ENCODE measurements at regions not wholly inside any gene's neighbourhood (a gene's known extent, or its start where the extent isn't known, plus 50 kb on each side); places are given as distances from the start of the nearest gene placed in this dataset.

- intact Hi-C loops (cut with micrococcal nuclease): no loop called here
- BruUV-seq (replicated peaks): no TSS peak
- Mint-ChIP-seq H3K36me3 (ENCODE audit: insufficient read depth, unreplicated experiment) (no peaks in the 10 kb centered on the region), H3K9me3 (ENCODE audit: unreplicated experiment) (no peaks in the 10 kb centered on the region), H3K27ac (ENCODE audit: low read depth, unreplicated experiment) (no peak overlapping the region), H3K27me3 (ENCODE audit: insufficient read depth, unreplicated experiment) (no peaks in the 10 kb centered on the region), H3K4me3 (ENCODE audit: unreplicated experiment) (no peak overlapping the region), H3K4me1 (ENCODE audit: insufficient read depth, unreplicated experiment) (peaks cover 9% of the 10 kb centered on the region)
- no peak for DNase-seq (ENCODE audit: unreplicated experiment)
- CTCF ChIA-PET: no interaction called here
- no peak for TF ChIP-seq CTCF (IDR thresholded peaks at IDR 0.05; ENCODE audit: unreplicated experiment)
- POLR2A ChIA-PET: no interaction called here
Measured at GRCh38 chr2:122955776-122956175, 1069.3 kb upstream of the CNTNAP5 start.

- ChIA-PET POLR2A (interaction anchor here (0.6 to 1.7 kb wide), 6 partner anchors 14 to 1037 kb away, joined by 3 to 7 read pairs (median 4); no protein-coding TSS in a partner anchor), CTCF (interaction anchor here (0.6 to 1.5 kb wide), 11 partner anchors 74 to 1062 kb away, joined by 3 to 5 read pairs (median 3); no protein-coding TSS in a partner anchor)
- intact Hi-C loops (cut with micrococcal nuclease): loop anchor here (1.0 kb wide), 2 partner anchors 1032 to 1058 kb away; no protein-coding TSS in a partner anchor
- peak; percentile 94 for DNase-seq (ENCODE audit: unreplicated experiment)
- Mint-ChIP-seq H3K27me3 (ENCODE audit: insufficient read depth, unreplicated experiment) (no peaks in the 10 kb centered on the region), H3K36me3 (ENCODE audit: insufficient read depth, unreplicated experiment) (no peaks in the 10 kb centered on the region), H3K4me3 (ENCODE audit: unreplicated experiment) (peak overlapping the region; percentile 44), H3K4me1 (ENCODE audit: insufficient read depth, unreplicated experiment) (peaks cover 18% of the 10 kb centered on the region), H3K9me3 (ENCODE audit: unreplicated experiment) (no peaks in the 10 kb centered on the region), H3K27ac (ENCODE audit: low read depth, unreplicated experiment) (peak overlapping the region; percentile 59)
- peak; percentile 29 for TF ChIP-seq CTCF (IDR thresholded peaks at IDR 0.05; ENCODE audit: unreplicated experiment)
- no TSS peak for BruUV-seq (replicated peaks)
Measured at GRCh38 chr2:122960759-122961641, 1064.1 kb upstream of the CNTNAP5 start.

GRCh38 chr2:122966461-122966860 lies 1058.6 kb upstream of the CNTNAP5 start:
- Mint-ChIP-seq H3K36me3 (ENCODE audit: insufficient read depth, unreplicated experiment) (peaks cover 6% of the 10 kb centered on the region), H3K4me1 (ENCODE audit: insufficient read depth, unreplicated experiment) (peaks cover 2% of the 10 kb centered on the region), H3K9me3 (ENCODE audit: unreplicated experiment) (peaks cover 13% of the 10 kb centered on the region), H3K4me3 (ENCODE audit: unreplicated experiment) (no peak overlapping the region), H3K27ac (ENCODE audit: low read depth, unreplicated experiment) (no peak overlapping the region), H3K27me3 (ENCODE audit: insufficient read depth, unreplicated experiment) (no peaks in the 10 kb centered on the region)
- ChIA-PET POLR2A (no interaction called here), CTCF (no interaction called here)
- intact Hi-C loops (cut with micrococcal nuclease): no loop called here
- TF ChIP-seq CTCF (IDR thresholded peaks at IDR 0.05; ENCODE audit: unreplicated experiment): no peak
- DNase-seq (ENCODE audit: unreplicated experiment): no peak
- no TSS peak for BruUV-seq (replicated peaks)

- BruUV-seq (replicated peaks): no TSS peak
- Mint-ChIP-seq H3K27me3 (ENCODE audit: insufficient read depth, unreplicated experiment) (no peaks in the 10 kb centered on the region), H3K27ac (ENCODE audit: low read depth, unreplicated experiment) (no peak overlapping the region), H3K4me3 (ENCODE audit: unreplicated experiment) (no peak overlapping the region), H3K9me3 (ENCODE audit: unreplicated experiment) (no peaks in the 10 kb centered on the region), H3K36me3 (ENCODE audit: insufficient read depth, unreplicated experiment) (no peaks in the 10 kb centered on the region), H3K4me1 (ENCODE audit: insufficient read depth, unreplicated experiment) (peaks cover 16% of the 10 kb centered on the region)
- intact Hi-C loops (cut with micrococcal nuclease): no loop called here
- ChIA-PET CTCF (no interaction called here), POLR2A (no interaction called here)
- no peak for DNase-seq (ENCODE audit: unreplicated experiment)
- no peak for TF ChIP-seq CTCF (IDR thresholded peaks at IDR 0.05; ENCODE audit: unreplicated experiment)
Measured at GRCh38 chr2:122977580-122977979, 1047.5 kb upstream of the CNTNAP5 start.
